ENCODE measurements at regions not wholly inside any gene's neighbourhood (a gene's known extent, or its start where the extent isn't known, plus 50 kb on each side); places are given as distances from the start of the nearest gene placed in this dataset.
"Not testable (repeated sequence)": the region's sequence is repeated elsewhere in the genome, so short reads cannot be mapped to it uniquely, and the experiment has no call there.

- DNase-seq: no peak
Measured at GRCh38 chr2:43009448-43009847, 217.0 kb downstream of the ZFP36L2 start.

- DNase-seq: no peak
Measured at GRCh38 chr2:43008388-43008787, 216.0 kb upstream of the HAAO start.

- no peak for DNase-seq
Measured at GRCh38 chr2:43007901-43008300, 215.5 kb upstream of the HAAO start.

DNA sequence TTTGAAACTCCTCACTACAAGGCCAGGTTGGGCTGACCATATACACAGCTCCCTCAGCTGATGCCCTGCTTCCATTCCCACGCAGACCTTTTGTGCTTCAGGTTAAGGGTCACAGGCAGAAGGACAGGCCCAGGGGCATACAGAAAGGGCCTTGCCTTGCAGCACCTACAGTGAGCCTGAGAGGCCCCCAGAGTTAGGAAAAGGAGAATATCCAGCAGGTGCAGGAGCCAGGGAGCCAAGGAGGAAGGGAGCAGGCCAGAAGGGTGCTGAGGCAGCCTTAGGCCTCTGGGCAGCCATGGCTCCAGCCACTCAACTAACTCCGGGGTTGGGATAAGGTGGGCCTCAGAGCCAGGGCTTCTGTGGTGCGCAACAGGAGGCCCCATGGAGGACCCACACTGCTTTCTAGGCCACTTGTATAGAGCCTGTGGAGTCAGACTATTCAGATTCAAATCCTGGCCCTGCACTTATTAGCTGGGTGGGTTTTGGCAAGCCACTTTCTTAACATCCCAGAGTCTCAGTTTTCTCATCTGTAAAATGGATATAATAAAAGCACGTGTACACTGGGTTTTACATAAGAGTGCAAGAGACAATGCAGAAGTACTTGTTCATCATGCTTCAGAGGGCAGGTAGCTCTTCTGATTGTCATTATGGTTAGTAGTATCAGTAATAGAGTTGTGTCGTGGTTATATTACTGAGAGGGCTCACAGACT, 214.6 kb upstream of the HAAO start:
- DNase-seq: no peak

- DNase-seq: no peak
Measured at GRCh38 chr2:43005975-43006833, 213.8 kb upstream of the HAAO start.

- DNase-seq: no peak
Measured at GRCh38 chr2:43005245-43005974, 213.0 kb upstream of the HAAO start.

- DNase-seq: no peak
Measured at GRCh38 chr2:43004879-43005244, 212.5 kb upstream of the HAAO start.

GRCh38 chr2:43004126-43004865, 211.9 kb upstream of the HAAO start:
- not testable (repeated sequence) for DNase-seq

DNA sequence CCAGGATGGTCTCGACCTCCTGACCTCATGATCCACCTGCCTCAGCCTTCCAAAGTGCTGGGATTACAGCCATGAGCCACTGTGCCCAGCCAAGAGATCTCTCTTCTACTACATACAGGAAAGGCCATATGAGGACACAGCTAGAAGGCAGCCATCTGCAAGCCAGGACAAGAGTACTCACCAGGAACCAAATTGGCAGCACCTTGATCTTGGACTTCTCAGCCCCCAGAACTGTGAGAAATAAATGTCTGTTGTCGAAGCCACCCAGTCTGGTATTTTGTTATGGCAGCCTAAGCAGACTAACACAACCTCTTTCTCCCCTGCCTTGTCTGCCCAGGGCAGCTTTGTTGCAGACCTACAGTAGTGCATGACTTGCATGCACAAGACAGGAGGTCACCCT, 211.3 kb upstream of the HAAO start:
- DNase-seq: no peak

GRCh38 chr2:43001787-43002468, 209.5 kb upstream of the HAAO start:
- DNase-seq: no peak

GRCh38 chr2:43001055-43001378, 208.6 kb upstream of the HAAO start:
- no peak for DNase-seq

- DNase-seq: no peak
Measured at GRCh38 chr2:43000242-43001054, 208.1 kb upstream of the HAAO start.

- DNase-seq: no peak
Measured at GRCh38 chr2:42999856-43000241, 207.5 kb upstream of the HAAO start.

DNA sequence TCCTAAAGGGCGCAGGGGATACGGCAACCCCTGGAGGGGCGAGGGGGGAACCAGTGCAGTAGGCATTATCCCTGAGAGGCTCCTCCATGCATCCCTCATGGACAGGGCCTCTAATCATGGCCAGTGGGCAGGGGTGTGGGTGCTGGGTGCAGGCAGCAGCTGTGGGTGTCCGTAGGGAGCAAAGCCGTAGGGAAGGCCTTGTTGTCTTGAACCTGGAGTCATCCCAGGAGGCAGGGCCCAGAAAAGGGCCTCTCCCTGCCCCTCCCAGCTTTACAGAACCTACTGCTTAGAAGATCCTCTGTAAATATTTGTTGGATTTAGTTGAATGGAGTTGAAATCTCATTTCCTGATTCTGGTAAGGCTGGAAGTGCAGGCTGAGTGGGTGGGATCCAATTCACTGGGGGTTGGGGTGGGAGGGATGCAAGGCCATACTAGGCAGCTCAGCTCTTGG, 207.0 kb upstream of the HAAO start:
- no peak for DNase-seq

DNA sequence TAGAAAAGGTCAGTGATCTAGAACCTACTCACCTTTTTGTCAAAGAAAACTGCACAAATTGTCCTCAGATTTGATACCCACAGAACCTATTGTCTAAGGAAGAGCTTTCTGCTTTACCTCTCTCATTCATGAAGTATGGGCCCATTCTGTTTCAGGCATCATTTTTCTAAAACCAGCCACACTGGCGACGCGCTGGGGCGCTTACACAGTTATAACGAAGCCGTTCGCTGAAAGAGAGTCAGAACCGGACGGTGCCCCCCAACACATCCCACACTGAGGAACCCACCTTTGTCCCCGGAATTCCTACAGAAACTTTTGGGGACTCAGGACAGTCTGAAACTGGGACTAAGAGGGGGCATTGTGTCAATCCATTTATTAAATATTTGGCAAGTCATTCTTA, 206.3 kb upstream of the HAAO start:
- DNase-seq: no peak

DNA sequence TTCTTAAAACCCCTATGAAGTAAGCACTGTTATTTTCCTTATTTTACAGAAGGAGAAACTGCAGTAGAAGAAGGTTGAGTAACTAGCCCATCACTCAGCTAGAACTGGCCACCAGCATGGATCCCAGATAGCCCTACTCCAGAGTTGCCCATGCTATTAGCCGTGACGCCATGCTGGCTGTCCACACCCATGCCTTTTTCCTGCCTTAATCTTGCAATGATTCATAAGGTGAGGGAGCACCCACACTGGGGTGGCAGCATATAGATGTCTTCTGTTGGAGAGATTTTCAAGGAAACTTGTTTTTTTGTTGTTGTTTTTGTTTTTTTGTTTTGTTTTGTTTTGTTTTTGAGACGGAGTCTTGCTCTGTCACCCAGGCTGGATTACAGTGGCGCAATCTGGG, 204.1 kb upstream of the HAAO start:
- no peak for DNase-seq

- no peak for DNase-seq
Measured at GRCh38 chr2:42995752-42996422, 203.5 kb upstream of the HAAO start.

DNA sequence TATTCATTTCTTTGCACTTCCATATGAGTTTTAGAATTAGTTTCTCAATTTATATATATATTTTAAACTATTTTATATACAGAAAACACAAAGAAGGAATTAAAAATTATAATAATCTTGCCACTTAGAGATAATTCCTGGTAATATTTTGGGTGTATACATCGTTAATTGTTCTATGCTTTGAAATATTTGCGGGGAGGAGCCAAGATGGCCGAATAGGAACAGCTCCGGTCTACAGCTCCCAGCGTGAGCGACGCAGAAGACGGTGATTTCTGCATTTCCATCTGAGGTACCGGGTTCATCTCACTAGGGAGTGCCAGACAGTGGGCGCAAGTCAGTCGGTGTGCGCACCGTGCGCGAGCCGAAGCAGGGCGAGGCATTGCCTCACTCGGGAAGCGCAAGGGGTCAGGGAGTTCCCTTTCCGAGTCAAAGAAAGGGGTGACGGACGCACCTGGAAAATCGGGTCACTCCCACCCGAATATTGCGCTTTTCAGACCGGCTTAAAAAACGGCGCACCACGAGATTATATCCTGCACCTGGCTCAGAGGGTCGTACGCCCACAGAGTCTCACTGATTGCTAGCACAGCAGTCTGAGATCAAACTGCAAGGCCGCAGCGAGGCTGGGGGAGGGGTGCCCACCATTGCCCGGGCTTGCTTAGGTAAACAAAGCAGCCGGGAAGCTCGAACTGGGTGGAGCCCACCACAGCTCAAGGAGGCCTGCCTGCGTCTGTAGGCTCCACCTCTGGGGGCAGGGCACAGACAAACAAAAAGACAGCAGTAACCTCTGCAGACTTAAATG, 197.1 kb upstream of the HAAO start:
- not testable (repeated sequence) for DNase-seq

DNA sequence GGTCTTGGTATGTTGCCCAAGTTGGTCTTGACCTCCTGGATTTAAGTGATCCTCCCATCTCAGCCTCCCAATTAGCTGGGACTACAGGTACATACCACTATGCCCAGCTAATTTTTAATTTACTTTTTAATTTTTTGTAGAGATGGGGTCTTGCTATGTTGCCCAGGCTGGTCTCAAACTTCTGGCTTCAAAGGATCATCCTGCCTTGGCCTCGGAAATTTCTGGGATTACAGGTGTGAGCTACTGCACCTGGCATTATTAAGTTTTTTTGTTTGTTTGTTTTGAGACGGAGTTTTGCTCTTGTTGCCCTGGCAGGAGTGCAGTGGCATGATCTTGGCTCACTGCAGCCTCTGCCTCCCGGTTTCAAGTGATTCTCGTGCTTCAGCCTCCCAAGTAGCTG, 195.7 kb upstream of the HAAO start:
- DNase-seq: not testable (repeated sequence)

All from CD4-positive, alpha-beta T cell treated with Interferon gamma for 1 hour (primary cell).